Heart left ventricle (tissue), 16 donors: ENCODE measurements at regions not wholly inside any gene's neighbourhood (a gene's known extent, or its start where the extent isn't known, plus 50 kb on each side); places are given as distances from the start of the nearest gene placed in this dataset.

Experiments used
- ATAC-seq, 4 donors: fragments of 200-7000 bp; cut with Tn5 transposase; one replicate each; pipeline ENCODE4 v1.9.1; 2020 to 2022; ENCODE audit warnings: moderate library complexity in 4 of 4, mild to moderate bottlenecking in 3 of 4, moderate number of reproducible peaks in 1 of 4
- DNase-seq, 5 donors: peaks; one replicate each; pipeline ENCODE4 v3.0.0-alpha.2; 2020
- H3K27ac ChIP-seq, 12 donors: fragments of 200-600 bp; sonication (generic) in 4 of 12; one replicate each; pipeline versions ENCODE4 v1.5.0 to v1.8.0; 2016 to 2022; ENCODE audit warnings: mild to moderate bottlenecking in 2 of 12
- H3K27me3 ChIP-seq, 9 donors: fragments of 200-600 bp; sonication (generic) in 2 of 9; one replicate each; pipeline versions ENCODE4 v1.5.1 to v1.8.0; 2016 to 2022; ENCODE audit warnings: mild to moderate bottlenecking in 3 of 9
- H3K36me3 ChIP-seq, 9 donors: fragments of 200-600 bp; sonication (generic) in 2 of 9; one replicate each; pipeline versions ENCODE4 v1.5.0 to v1.8.0; 2018 to 2022; ENCODE audit warnings: mild to moderate bottlenecking in 2 of 9
- H3K4me1 ChIP-seq, 12 donors: fragments of 200-600 bp; sonication (generic) in 4 of 12; one replicate each; pipeline versions ENCODE4 v1.5.0 to v1.8.0; 2016 to 2022; ENCODE audit warnings: mild to moderate bottlenecking in 3 of 12
- H3K4me3 ChIP-seq, 12 donors: fragments of 200-600 bp; sonication (generic) in 4 of 12; one replicate each; pipeline versions ENCODE4 v1.5.0 to v1.8.0; 2017 to 2022; ENCODE audit warnings: mild to moderate bottlenecking in 9 of 12, moderate library complexity in 4 of 12
- H3K9me3 ChIP-seq, 12 donors: fragments of 200-600 bp; sonication (generic) in 4 of 12; one replicate each; pipeline versions ENCODE4 v1.5.0 to v1.8.0; 2016 to 2022; ENCODE audit warnings: mild to moderate bottlenecking in 1 of 12
- POLR2A ChIP-seq, 2 donors: fragments of 450-650 bp; IDR thresholded peaks; one replicate each; pipeline ENCODE4 v1.6.1; 2017; ENCODE audit warnings: antibody characterized with exemption in 2 of 2, mild to moderate bottlenecking in 2 of 2, moderate library complexity in 2 of 2
- WGBS, 4 donors: extraction: QIAGEN DNeasy Blood & Tissue Kit in 2 of 4; methylation state at CpG; one replicate each; pipeline versions ENCODE4 v1.1.5 to v1.1.7; 2013 to 2018; 5-methylcytosine and 5-hydroxymethylcytosine counted together
- intact Hi-C, 10 donors: fragments of 100-400 bp; cut with DNase I; formaldehyde crosslinking; loops; one replicate each; pipeline versions ENCODE4 v1.11.1 to v1.14.2; 2022
- TF ChIP-seq, protein P1 (sequence below), 12 donors: fragments of 200-600 bp; sonication (generic) in 4 of 12; IDR thresholded peaks; one replicate each; pipeline versions ENCODE4 v1.5.0 to v1.8.0; 2018 to 2022; ENCODE audit warnings: antibody characterized with exemption in 12 of 12, mild to moderate bottlenecking in 5 of 12
- donor health status: ischemic (EF 13 %, LVEDD 7.1; RV severe dilation, severe dysfunction).
- donor health status: healthy with polysubstance abuse.
- donor health status: DM: no; HTN: yes; CAD: no.
- donor health status: DM: no; HTN: no; CAD: no.
- donor health status: ischemic (EF 25% LVEDD 6.9; RV normal size, moderate dysfunction).
- donor health status: ischemic (EF 25% LVEDD 5.7; RV mildly dilated, moderate dysfunction).
- donor health status: healthy.
- donor health status: DM: yes; HTN: yes; CAD: no.
- donor health status: ischemic (EF 35%, LVEDD 5.7; RV mildly dilated, moderate dysfunction).
- donor health status: nonischemic (EF 11% LVEDD 7.7; RV severe dilation, severe dysfunction).
- donor health status: DM: yes; HTN: yes; CAD: no.
- donor health status: PGD.
- donor health status: ischemic (EF 29% LVEDD 5.4; RV normal size, mild dysfunction).
- donor health status: nonischemic (EF 23%, LVEDD 6.1; RV moderate dilation, normal function).

DNA sequence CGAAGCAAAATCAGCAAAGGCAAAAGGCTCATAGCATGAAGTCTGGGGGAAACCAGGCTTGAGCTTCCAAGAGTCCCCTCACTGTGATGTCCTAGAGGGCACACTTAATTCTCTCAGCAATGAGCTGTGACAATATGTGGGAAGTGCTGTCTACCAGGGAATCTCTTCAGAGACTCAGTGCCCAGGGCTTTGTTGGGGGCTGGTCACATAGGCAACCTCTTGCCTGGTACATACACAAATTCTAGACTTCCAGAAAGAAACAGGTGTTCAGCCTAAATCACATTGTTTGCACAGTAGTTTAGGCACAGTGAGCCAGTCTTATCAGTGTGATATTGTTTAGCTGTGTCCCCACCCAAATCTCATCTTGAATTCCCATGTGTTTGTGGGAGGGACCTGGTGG is 400.5 kb downstream of the PRDM2 start:
- TF ChIP-seq, protein P1, sequence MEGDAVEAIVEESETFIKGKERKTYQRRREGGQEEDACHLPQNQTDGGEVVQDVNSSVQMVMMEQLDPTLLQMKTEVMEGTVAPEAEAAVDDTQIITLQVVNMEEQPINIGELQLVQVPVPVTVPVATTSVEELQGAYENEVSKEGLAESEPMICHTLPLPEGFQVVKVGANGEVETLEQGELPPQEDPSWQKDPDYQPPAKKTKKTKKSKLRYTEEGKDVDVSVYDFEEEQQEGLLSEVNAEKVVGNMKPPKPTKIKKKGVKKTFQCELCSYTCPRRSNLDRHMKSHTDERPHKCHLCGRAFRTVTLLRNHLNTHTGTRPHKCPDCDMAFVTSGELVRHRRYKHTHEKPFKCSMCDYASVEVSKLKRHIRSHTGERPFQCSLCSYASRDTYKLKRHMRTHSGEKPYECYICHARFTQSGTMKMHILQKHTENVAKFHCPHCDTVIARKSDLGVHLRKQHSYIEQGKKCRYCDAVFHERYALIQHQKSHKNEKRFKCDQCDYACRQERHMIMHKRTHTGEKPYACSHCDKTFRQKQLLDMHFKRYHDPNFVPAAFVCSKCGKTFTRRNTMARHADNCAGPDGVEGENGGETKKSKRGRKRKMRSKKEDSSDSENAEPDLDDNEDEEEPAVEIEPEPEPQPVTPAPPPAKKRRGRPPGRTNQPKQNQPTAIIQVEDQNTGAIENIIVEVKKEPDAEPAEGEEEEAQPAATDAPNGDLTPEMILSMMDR (IDR thresholded peaks at IDR 0.05): no peak
- TF ChIP-seq POLR2A (IDR thresholded peaks at IDR 0.05): no peak
- Histone ChIP-seq H3K36me3 (no peaks in the 10 kb centered on the region), H3K9me3 (no peaks in the 10 kb centered on the region), H3K4me3 (no peak overlapping the region), H3K4me1 (no peaks in the 10 kb centered on the region), H3K27ac (no peak overlapping the region), H3K27me3 (peaks cover 0 to 34% (median 0%) of the 10 kb centered on the region in 9 donors)
- no peak for DNase-seq
- intact Hi-C loops: no loop called here
- no peak for ATAC-seq
- WGBS, 4 donors: 77 to 94% (median 86%) methylated on average over 1 of the region's 1 CpG; no CpG with 5 or more reads in 1 of the 4 donors

DNA sequence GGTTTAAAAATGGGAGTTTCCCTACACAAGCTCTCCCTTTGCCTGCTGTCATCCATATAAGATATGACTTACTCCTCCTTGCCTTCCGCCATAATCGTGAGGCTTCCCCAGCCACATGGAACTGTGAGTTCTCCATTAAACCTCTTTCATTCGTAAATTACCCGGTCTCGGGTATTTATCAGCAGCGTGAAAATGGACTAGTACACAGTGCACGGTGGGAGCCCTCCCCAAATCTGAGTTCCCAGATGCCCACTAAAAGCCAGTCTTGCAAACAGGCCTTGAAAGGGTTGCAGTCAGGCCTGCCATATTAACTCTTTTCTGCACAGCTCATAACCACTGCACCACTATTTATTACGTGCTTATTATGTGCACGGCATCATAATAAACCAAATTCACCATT is 400.9 kb downstream of the PRDM2 start:
- TF ChIP-seq POLR2A (IDR thresholded peaks at IDR 0.05): no peak
- TF ChIP-seq, protein P1 (IDR thresholded peaks at IDR 0.05): no peak
- ATAC-seq: no peak
- intact Hi-C loops: no loop called here
- H3K27me3 ChIP-seq: peaks cover 0 to 32% (median 0%) of the 10 kb centered on the region in 9 donors
- no peak for DNase-seq
- H3K4me1 ChIP-seq: no peaks in the 10 kb centered on the region
- H3K9me3 ChIP-seq: no peaks in the 10 kb centered on the region
- H3K27ac ChIP-seq: no peak overlapping the region
- WGBS, 4 donors: 83 to 87% (median 85%) methylated on average over 9 of the region's 9 CpGs
- H3K4me3 ChIP-seq: no peak overlapping the region
- no peaks in the 10 kb centered on the region for H3K36me3 ChIP-seq

DNA sequence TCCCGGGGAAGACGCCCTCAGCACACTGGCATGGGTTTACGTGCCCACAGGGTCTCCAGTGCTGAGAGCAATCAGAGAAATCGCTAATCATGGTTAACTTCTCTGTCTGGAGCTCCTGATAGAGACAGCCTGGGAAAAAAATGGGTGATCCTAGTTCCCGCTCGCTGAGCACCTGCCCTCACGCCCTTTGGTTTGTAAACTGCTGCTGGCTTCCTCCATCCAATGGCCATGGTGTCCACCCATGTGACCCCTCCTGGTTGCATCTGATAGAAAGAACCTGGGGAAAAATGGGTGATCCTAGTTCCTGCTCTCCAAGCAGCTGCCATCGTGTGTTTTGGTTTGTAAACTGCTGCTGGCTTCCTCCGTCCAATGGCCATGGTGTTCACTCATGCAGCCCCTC is 402.2 kb downstream of the PRDM2 start:
- intact Hi-C loops: no loop called here
- DNase-seq: no peak
- H3K9me3 ChIP-seq: no peaks in the 10 kb centered on the region
- H3K4me1 ChIP-seq: no peaks in the 10 kb centered on the region
- TF ChIP-seq, protein P1 (IDR thresholded peaks at IDR 0.05): no peak
- TF ChIP-seq POLR2A (IDR thresholded peaks at IDR 0.05): no peak
- ATAC-seq: no peak
- no peak overlapping the region for H3K27ac ChIP-seq
- no peaks in the 10 kb centered on the region for H3K36me3 ChIP-seq
- 76 to 87% (median 82%) methylated on average over 9 of the region's 9 CpGs for WGBS, 4 donors
- H3K27me3 ChIP-seq: peaks cover 0 to 22% (median 0%) of the 10 kb centered on the region in 9 donors
- H3K4me3 ChIP-seq: no peak overlapping the region

DNA sequence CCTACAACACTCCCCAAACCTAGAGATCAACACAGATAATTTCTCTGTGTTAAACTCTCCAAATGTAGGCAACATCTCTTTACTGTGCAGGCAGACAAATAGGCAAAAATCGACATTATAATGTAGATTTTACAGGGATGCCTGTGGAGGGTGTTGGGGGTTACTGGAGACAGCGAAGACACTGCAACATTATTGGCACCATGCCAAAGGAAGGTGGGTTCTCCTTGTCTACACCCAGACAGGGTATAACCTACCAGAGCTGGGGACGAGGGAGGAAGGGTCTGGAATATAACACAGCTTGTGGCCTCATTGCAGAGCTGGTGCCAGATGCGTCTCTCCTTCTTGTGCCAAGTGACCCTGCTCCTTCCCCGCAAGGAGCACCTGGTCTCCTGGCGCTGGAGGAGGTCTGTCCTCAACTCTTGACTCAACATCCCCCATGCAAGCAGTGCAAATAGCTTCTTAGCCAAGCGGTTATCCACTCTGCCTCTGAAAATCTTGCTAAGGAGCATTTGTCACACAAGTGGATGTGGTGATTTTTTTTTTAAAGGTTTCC is 404.0 kb downstream of the PRDM2 start:
- 74 to 77% (median 76%) methylated on average over 7 of the region's 7 CpGs for WGBS, 4 donors
- no peak for ATAC-seq
- intact Hi-C loops: no loop called here
- H3K4me3 ChIP-seq: no peak overlapping the region
- TF ChIP-seq, protein P1 (IDR thresholded peaks at IDR 0.05): no peak
- no peak for TF ChIP-seq POLR2A (IDR thresholded peaks at IDR 0.05)
- peaks cover 0 to 7% (median 0%) of the 10 kb centered on the region in 9 donors for H3K27me3 ChIP-seq
- no peak overlapping the region for H3K27ac ChIP-seq
- H3K9me3 ChIP-seq: no peaks in the 10 kb centered on the region
- H3K4me1 ChIP-seq: peaks cover 0 to 9% (median 0%) of the 10 kb centered on the region in 12 donors
- DNase-seq: no peak
- H3K36me3 ChIP-seq: no peaks in the 10 kb centered on the region
